Colonic mucosa (tissue), 4 donors: ENCODE measurements at regions not wholly inside any gene's neighbourhood (a gene's known extent, or its start where the extent isn't known, plus 50 kb on each side); places are given as distances from the start of the nearest gene placed in this dataset.

Experiments
- DNase-seq: peaks from one replicate; pipeline ENCODE4 v3.0.0-alpha.2; 2020
- H3K27ac ChIP-seq: fragments of 200-600 bp; one replicate; pipeline ENCODE4 v1.8.0; 2021
- H3K27me3 ChIP-seq: fragments of 200-600 bp; one replicate; pipeline ENCODE4 v1.8.0; 2021
- H3K36me3 ChIP-seq: fragments of 200-600 bp; one replicate; pipeline ENCODE4 v1.8.0; 2021
- H3K4me1 ChIP-seq: fragments of 200-600 bp; one replicate; pipeline ENCODE4 v1.8.0; 2021; ENCODE audit warnings: mild to moderate bottlenecking
- H3K4me3 ChIP-seq: fragments of 200-600 bp; one replicate; pipeline ENCODE4 v1.8.0; 2021
- H3K9ac ChIP-seq, 2 donors: one replicate each; pipeline ENCODE4 v1.7.0; 2013; ENCODE audit warnings: control low read depth in 2 of 2, low read depth in 2 of 2, low read length in 2 of 2
- H3K9me3 ChIP-seq: fragments of 200-600 bp; one replicate; pipeline ENCODE4 v1.8.0; 2021
- CTCF ChIP-seq: fragments of 200-600 bp; IDR thresholded peaks from one replicate; pipeline ENCODE4 v1.8.0; 2022; ENCODE audit warnings: antibody characterized with exemption, mild to moderate bottlenecking
- intact Hi-C: fragments of 100-400 bp; cut with DNase I; formaldehyde crosslinking; loops from one replicate; pipeline ENCODE4 v1.14.1; 2022
- donor health status: healthy.
- donor health status: DM: no; HTN: no; CAD: no.
- donor health status: DM: no; HTN: no; CAD: no.

- Histone ChIP-seq H3K4me1 (no peaks in the 10 kb centered on the region), H3K9ac (no peak overlapping the region), H3K36me3 (no peaks in the 10 kb centered on the region), H3K27me3 (no peaks in the 10 kb centered on the region), H3K9me3 (no peaks in the 10 kb centered on the region), H3K27ac (no peak overlapping the region), H3K4me3 (no peak overlapping the region)
- DNase-seq, result no peak
- TF ChIP-seq CTCF, result no peak
- intact Hi-C loops, result no loop called here
These were observed 248.5 kb downstream of the HAUS1 start for GRCh38 chr18:46352520-46353250.

- no peak for DNase-seq
- H3K27ac ChIP-seq, result no peak overlapping the region
- no peak overlapping the region for H3K9ac ChIP-seq
- TF ChIP-seq CTCF, result no peak
- no peak overlapping the region for H3K4me3 ChIP-seq
- H3K4me1 ChIP-seq, result no peaks in the 10 kb centered on the region
- no peaks in the 10 kb centered on the region for H3K36me3 ChIP-seq
- H3K27me3 ChIP-seq, result no peaks in the 10 kb centered on the region
- intact Hi-C loops, result no loop called here
- no peaks in the 10 kb centered on the region for H3K9me3 ChIP-seq
These were observed 249.3 kb downstream of the HAUS1 start for GRCh38 chr18:46353460-46353859.

- no peaks in the 10 kb centered on the region for H3K27me3 ChIP-seq
- no peak overlapping the region for H3K27ac ChIP-seq
- no peak for DNase-seq
- TF ChIP-seq CTCF, result no peak
- H3K9me3 ChIP-seq, result no peaks in the 10 kb centered on the region
- H3K4me3 ChIP-seq, result no peak overlapping the region
- no peaks in the 10 kb centered on the region for H3K4me1 ChIP-seq
- intact Hi-C loops, result no loop called here
- H3K9ac ChIP-seq, result no peak overlapping the region
- H3K36me3 ChIP-seq, result no peaks in the 10 kb centered on the region
These were observed 252.3 kb downstream of the HAUS1 start for GRCh38 chr18:46356278-46357033.

- Histone ChIP-seq H3K27ac (no peak overlapping the region), H3K36me3 (no peaks in the 10 kb centered on the region), H3K9ac (no peak overlapping the region), H3K4me3 (no peak overlapping the region), H3K27me3 (no peaks in the 10 kb centered on the region), H3K9me3 (no peaks in the 10 kb centered on the region), H3K4me1 (no peaks in the 10 kb centered on the region)
- no peak for TF ChIP-seq CTCF
- DNase-seq, result no peak
- intact Hi-C loops, result no loop called here
These were observed 256.0 kb downstream of the HAUS1 start for GRCh38 chr18:46360102-46360699.

- Histone ChIP-seq H3K27me3 (no peaks in the 10 kb centered on the region), H3K9ac (no peak overlapping the region), H3K9me3 (no peaks in the 10 kb centered on the region), H3K36me3 (no peaks in the 10 kb centered on the region), H3K4me3 (no peak overlapping the region), H3K4me1 (no peaks in the 10 kb centered on the region), H3K27ac (no peak overlapping the region)
- no peak for DNase-seq
- TF ChIP-seq CTCF, result no peak
- intact Hi-C loops, result no loop called here
These were observed 256.7 kb downstream of the HAUS1 start for GRCh38 chr18:46360866-46361265.
